ENCODE measurements at regions not wholly inside any gene's neighbourhood (a gene's known extent, or its start where the extent isn't known, plus 50 kb on each side); places are given as distances from the start of the nearest gene placed in this dataset.

DNA sequence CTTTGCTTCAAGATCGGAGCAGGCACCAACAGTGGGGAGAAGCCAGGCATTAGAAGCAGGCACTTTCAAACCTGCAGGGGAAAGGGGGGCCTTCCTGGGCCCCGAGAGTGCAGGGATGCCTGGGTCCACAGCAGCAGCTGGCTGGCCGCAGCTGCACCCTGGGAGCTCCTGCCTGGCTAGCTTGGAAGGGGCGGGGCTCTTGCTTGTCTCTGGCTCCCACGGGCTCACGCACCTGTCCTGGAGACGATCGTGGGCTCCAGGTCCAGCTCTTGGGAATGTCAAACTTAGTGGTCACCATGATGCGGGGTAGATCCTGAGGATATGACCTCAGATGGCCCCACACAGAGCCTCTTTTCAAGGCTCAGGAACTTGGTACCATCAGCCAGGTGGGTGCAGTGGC, 1673.2 kb downstream of the LRRC4C start:
- Mint-ChIP-seq H3K4me1 (peaks cover 3% of the 10 kb centered on the region), H3K27ac (no peak overlapping the region), H3K4me3 (no peak overlapping the region), H3K27me3 (ENCODE audit: low read depth) (no peaks in the 10 kb centered on the region), H3K36me3 (no peaks in the 10 kb centered on the region), H3K9me3 (no peaks in the 10 kb centered on the region)
- no peak for DNase-seq (ENCODE audit: low spot score in 2 of 2, unreplicated experiment in 2 of 2)
- no peak for TF ChIP-seq CTCF (IDR thresholded peaks at IDR 0.05; ENCODE audit: unreplicated experiment)

- no peak for DNase-seq (ENCODE audit: low spot score in 2 of 2, unreplicated experiment in 2 of 2)
- TF ChIP-seq CTCF (IDR thresholded peaks at IDR 0.05; ENCODE audit: unreplicated experiment): no peak
- Mint-ChIP-seq H3K9me3 (no peaks in the 10 kb centered on the region), H3K27ac (no peak overlapping the region), H3K36me3 (no peaks in the 10 kb centered on the region), H3K27me3 (ENCODE audit: low read depth) (no peaks in the 10 kb centered on the region), H3K4me3 (no peak overlapping the region), H3K4me1 (no peaks in the 10 kb centered on the region)
These were observed 1674.6 kb downstream of the LRRC4C start for GRCh38 chr11:39784873-39785272.

- no peak overlapping the region for H3K27ac Mint-ChIP-seq
- no peaks in the 10 kb centered on the region for H3K9me3 Mint-ChIP-seq
- no peaks in the 10 kb centered on the region for H3K27me3 Mint-ChIP-seq (ENCODE audit: low read depth)
These were observed 1679.3 kb downstream of the LRRC4C start for GRCh38 chr11:39780131-39780530.

GRCh38 chr11:39777035-39777434, 1682.4 kb downstream of the LRRC4C start:
- no peaks in the 10 kb centered on the region for H3K36me3 Mint-ChIP-seq
- no peak for TF ChIP-seq CTCF (IDR thresholded peaks at IDR 0.05; ENCODE audit: unreplicated experiment)

More at GRCh38 chr11:39780131-39780530, 1679.3 kb downstream of the LRRC4C start:
- no peak for DNase-seq (ENCODE audit: low spot score in 2 of 2, unreplicated experiment in 2 of 2)
- Mint-ChIP-seq H3K36me3 (no peaks in the 10 kb centered on the region), H3K4me3 (no peak overlapping the region), H3K4me1 (peaks cover 7% of the 10 kb centered on the region)
- TF ChIP-seq CTCF (IDR thresholded peaks at IDR 0.05; ENCODE audit: unreplicated experiment): no peak

GRCh38 chr11:39772525-39773137, 1686.8 kb downstream of the LRRC4C start:
- no peak overlapping the region for H3K4me3 Mint-ChIP-seq
- no peaks in the 10 kb centered on the region for H3K27me3 Mint-ChIP-seq (ENCODE audit: low read depth)
- peaks cover 8% of the 10 kb centered on the region for H3K4me1 Mint-ChIP-seq
- no peak overlapping the region for H3K27ac Mint-ChIP-seq
- peaks cover 4% of the 10 kb centered on the region for H3K9me3 Mint-ChIP-seq
- no peak for DNase-seq (ENCODE audit: low spot score in 2 of 2, unreplicated experiment in 2 of 2)
- no peaks in the 10 kb centered on the region for H3K36me3 Mint-ChIP-seq
- TF ChIP-seq CTCF (IDR thresholded peaks at IDR 0.05; ENCODE audit: unreplicated experiment): no peak

More at GRCh38 chr11:39777035-39777434, 1682.4 kb downstream of the LRRC4C start:
- H3K9me3 Mint-ChIP-seq: peaks cover 4% of the 10 kb centered on the region
- no peak overlapping the region for H3K4me3 Mint-ChIP-seq
- H3K27ac Mint-ChIP-seq: no peak overlapping the region
- H3K27me3 Mint-ChIP-seq (ENCODE audit: low read depth): no peaks in the 10 kb centered on the region
- peaks cover 7% of the 10 kb centered on the region for H3K4me1 Mint-ChIP-seq
- no peak for DNase-seq (ENCODE audit: low spot score in 2 of 2, unreplicated experiment in 2 of 2)

DNA sequence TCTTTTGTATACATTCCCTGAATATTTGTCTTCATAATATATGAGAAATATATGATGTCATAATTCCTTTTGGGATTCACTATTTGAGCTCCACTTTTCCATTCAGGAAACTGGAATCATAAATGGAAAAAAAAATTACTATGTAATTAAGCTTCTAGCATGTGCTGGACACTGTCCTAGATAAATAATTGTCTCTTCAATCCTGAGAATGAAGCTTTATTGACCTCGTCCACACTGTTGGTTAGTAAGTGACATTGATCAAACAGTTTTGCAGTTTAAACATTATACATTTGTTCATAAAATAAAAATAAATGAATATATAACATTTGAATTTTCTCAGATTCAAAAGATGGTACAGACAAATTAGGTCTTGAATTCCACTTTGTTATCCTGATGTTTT, 1691.2 kb downstream of the LRRC4C start:
- Mint-ChIP-seq H3K9me3 (peaks cover 4% of the 10 kb centered on the region), H3K4me3 (no peak overlapping the region), H3K27me3 (ENCODE audit: low read depth) (no peaks in the 10 kb centered on the region), H3K4me1 (peaks cover 2% of the 10 kb centered on the region), H3K27ac (no peak overlapping the region), H3K36me3 (no peaks in the 10 kb centered on the region)
- no peak for DNase-seq (ENCODE audit: low spot score in 2 of 2, unreplicated experiment in 2 of 2)
- TF ChIP-seq CTCF (IDR thresholded peaks at IDR 0.05; ENCODE audit: unreplicated experiment): no peak
